Pancreas (tissue), 10 donors: ENCODE measurements at regions not wholly inside any gene's neighbourhood (a gene's known extent, or its start where the extent isn't known, plus 50 kb on each side); places are given as distances from the start of the nearest gene placed in this dataset.

ENCODE experiments used
- ATAC-seq, 4 donors: fragments of 200-7000 bp; cut with Tn5 transposase; one replicate each; pipeline versions ENCODE4 v1.8.0 to v1.9.1; 2020; ENCODE audit warnings: mild to moderate bottlenecking in 4 of 4, moderate library complexity in 4 of 4
- DNase-seq, 6 donors: peaks; one replicate each; pipeline ENCODE4 v3.0.0-alpha.2; 2020
- FAIRE-seq: peaks from 2 replicates; lab custom pipeline; 2012; peaks lifted over from hg19 to GRCh38; lab: Jason Lieb, UNC
- H3K27ac ChIP-seq, 4 donors: fragments of 200-600 bp; sonication (generic); 1 replicate in 3 of 4; 2 replicates in 1 of 4; pipeline versions ENCODE4 v1.5.0 to v1.8.0; 2020
- H3K27me3 ChIP-seq, 4 donors: fragments of 200-600 bp; one replicate each; pipeline ENCODE4 v1.8.0; 2021
- H3K36me3 ChIP-seq, 3 donors: fragments of 200-600 bp; sonication (generic) in 1 of 3; one replicate each; pipeline versions ENCODE4 v1.5.0 to v1.8.0; 2020 to 2021
- H3K4me1 ChIP-seq, 3 donors: fragments of 200-600 bp; one replicate each; pipeline ENCODE4 v1.8.0; 2021
- H3K4me3 ChIP-seq, 4 donors: fragments of 200-600 bp; sonication (generic) in 2 of 4; one replicate each; pipeline versions ENCODE4 v1.5.0 to v1.8.0; 2020 to 2021
- H3K9me3 ChIP-seq, 4 donors: fragments of 200-600 bp; one replicate each; pipeline ENCODE4 v1.8.0; 2021
- CTCF ChIP-seq, 4 donors: fragments of 200-600 bp; sonication (generic) in 3 of 4; IDR thresholded peaks; one replicate each; pipeline versions ENCODE4 v1.5.0 to v1.8.0; 2021; ENCODE audit warnings: antibody characterized with exemption in 4 of 4
- WGBS, 2 donors: extraction: QIAGEN DNeasy Blood & Tissue Kit; methylation state at CpG; one replicate each; pipeline ENCODE4 v1.1.7; 2013; 5-methylcytosine and 5-hydroxymethylcytosine counted together
- intact Hi-C, 3 donors: fragments of 100-400 bp; cut with DNase I; formaldehyde crosslinking; loops; one replicate each; pipeline versions ENCODE4 v1.11.1 to v1.14.2; 2022
- donor health status: healthy with polysubstance abuse.
- donor health status: DM: no; HTN: no; CAD: no; lungs with moderate emphysema.
- donor health status: DM: no; HTN: no; CAD: no.
- donor health status: control.
- donor health status: control.
- donor health status: Bipolar disorder and iron deficiency.
- donor health status: DM: yes; HTN: yes; CAD: no.
- donor health status: DM: no; HTN: no; CAD: no.
- donor health status: DM: no; HTN: no; CAD: no.
- donor health status: DM: yes; HTN: yes; CAD: no.

DNA sequence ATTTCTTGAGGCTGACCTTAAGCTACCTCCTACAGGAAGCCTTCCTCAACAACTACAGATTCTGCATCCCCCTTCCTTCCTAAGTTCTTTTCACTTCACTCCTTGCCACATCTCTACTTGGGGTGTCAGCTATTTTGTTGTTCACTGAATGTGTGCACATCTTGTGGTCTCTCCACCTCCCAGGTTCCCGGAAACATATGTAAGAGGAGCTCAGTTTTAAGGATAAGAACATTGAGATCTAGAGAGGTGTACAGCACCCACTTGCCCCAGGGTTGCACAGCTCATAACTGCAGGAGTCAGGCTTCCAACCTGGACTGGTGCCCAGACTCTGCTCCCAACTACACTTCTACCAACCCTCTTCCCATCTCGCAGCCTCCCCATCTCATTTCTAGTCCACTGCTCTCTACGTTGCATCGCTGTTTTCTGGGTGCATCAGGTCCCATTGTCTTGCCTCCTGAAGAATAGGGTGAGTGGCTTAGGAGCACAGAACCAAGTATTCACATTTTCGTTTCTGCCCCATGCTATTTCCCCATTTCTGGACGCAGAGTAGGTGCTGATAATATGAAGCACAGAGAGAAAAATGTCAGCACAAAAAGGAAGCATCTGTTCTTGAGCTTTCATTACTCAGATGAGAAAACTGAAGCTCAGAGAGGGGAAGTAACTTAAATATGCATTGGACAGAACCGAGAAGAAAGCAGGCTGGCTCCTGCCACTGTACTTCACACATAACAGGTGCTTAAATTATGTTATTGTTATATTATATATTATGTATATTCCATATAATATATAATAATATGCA, 292.0 kb upstream of the CCL2 start:
- H3K36me3 ChIP-seq: no peaks in the 10 kb centered on the region
- no peak for FAIRE-seq
- intact Hi-C loops: no loop called here
- no peak overlapping the region for H3K27ac ChIP-seq
- H3K4me3 ChIP-seq: no peak overlapping the region
- no peaks in the 10 kb centered on the region for H3K9me3 ChIP-seq
- no peak for DNase-seq
- 66 to 74% methylated on average over 7 of the region's 7 CpGs for WGBS, 2 donors
- no peaks in the 10 kb centered on the region for H3K4me1 ChIP-seq
- no peak for TF ChIP-seq CTCF (IDR thresholded peaks at IDR 0.05)
- ATAC-seq: no peak
- no peaks in the 10 kb centered on the region for H3K27me3 ChIP-seq

GRCh38 chr17:33964344-33964979, 290.6 kb upstream of the CCL2 start:
- H3K9me3 ChIP-seq: no peaks in the 10 kb centered on the region
- H3K36me3 ChIP-seq: no peaks in the 10 kb centered on the region
- no peak overlapping the region for H3K27ac ChIP-seq
- no peak overlapping the region for H3K4me3 ChIP-seq
- no peaks in the 10 kb centered on the region for H3K4me1 ChIP-seq
- WGBS, 2 donors: 67 to 70% methylated on average over 5 of the region's 5 CpGs
- ATAC-seq (peak; percentile 61 to 90 (median 82)), DNase-seq (peak in 1 of 6 donors; percentile 12), FAIRE-seq (no peak)
- no peaks in the 10 kb centered on the region for H3K27me3 ChIP-seq
- intact Hi-C loops: no loop called here
- TF ChIP-seq CTCF (IDR thresholded peaks at IDR 0.05): no peak

- no peak overlapping the region for H3K27ac ChIP-seq
- no peaks in the 10 kb centered on the region for H3K9me3 ChIP-seq
- no peaks in the 10 kb centered on the region for H3K4me1 ChIP-seq
- 78 to 84% methylated on average over 9 of the region's 9 CpGs for WGBS, 2 donors
- FAIRE-seq: no peak
- intact Hi-C loops: no loop called here
- no peak for DNase-seq
- TF ChIP-seq CTCF (IDR thresholded peaks at IDR 0.05): no peak
- no peak for ATAC-seq
- no peaks in the 10 kb centered on the region for H3K27me3 ChIP-seq
- H3K36me3 ChIP-seq: no peaks in the 10 kb centered on the region
- no peak overlapping the region for H3K4me3 ChIP-seq
These were observed 288.6 kb upstream of the CCL2 start for GRCh38 chr17:33966410-33967059.

DNA sequence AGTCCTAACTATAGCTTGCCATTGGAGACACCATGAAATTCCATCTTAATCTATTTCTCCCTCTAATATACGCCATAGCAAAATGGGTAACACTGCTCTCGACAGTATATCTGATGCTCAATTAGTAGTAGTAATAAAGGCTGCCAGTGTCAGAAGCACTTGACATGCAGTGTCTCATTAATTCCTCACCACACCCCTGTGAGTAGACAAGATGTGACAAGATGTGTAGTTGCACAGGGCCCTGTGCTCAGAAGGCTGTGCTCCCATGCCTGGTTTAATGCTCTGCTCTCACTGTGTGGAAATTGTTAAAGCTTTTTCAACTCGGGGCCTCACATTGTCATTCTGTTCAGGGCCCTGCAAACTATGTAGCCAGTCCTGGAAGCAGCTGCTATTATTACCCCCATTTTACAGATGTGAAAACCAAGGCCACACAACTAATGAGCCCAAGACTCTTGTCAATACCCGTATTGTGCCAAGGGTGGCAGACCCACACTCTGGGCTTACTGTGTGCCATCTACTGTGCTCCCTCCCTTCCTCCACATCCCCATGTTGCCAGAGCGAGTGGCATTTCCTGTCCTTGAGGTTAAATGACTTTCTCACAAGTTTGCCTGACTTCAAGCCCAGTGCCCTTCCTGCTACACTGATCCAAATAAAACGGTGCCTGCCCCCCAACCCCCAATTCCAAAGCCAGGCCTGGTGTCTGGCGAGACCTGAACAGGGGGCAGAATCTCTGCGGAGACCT, 287.3 kb upstream of the CCL2 start:
- Histone ChIP-seq H3K4me3 (no peak overlapping the region), H3K36me3 (no peaks in the 10 kb centered on the region), H3K9me3 (no peaks in the 10 kb centered on the region), H3K27me3 (no peaks in the 10 kb centered on the region), H3K4me1 (no peaks in the 10 kb centered on the region), H3K27ac (no peak overlapping the region)
- no peak for DNase-seq
- ATAC-seq: no peak
- FAIRE-seq: no peak
- 62 to 74% methylated on average over 8 of the region's 8 CpGs for WGBS, 2 donors
- intact Hi-C loops: no loop called here
- no peak for TF ChIP-seq CTCF (IDR thresholded peaks at IDR 0.05)
